HCT116 (cell line): ENCODE measurements at regions not wholly inside any gene's neighbourhood (a gene's known extent, or its start where the extent isn't known, plus 50 kb on each side); places are given as distances from the start of the nearest gene placed in this dataset.

ENCODE experiments used
- ATAC-seq: fragments of 200-7000 bp; cut with Tn5 transposase; 2 replicates; pipeline ENCODE4 v1.9.1; 2020; ENCODE audit warnings: mild to moderate bottlenecking, moderate library complexity
- BruUV-seq: library from RNA; stranded (reverse); fragments of 400-500 nt; replicated peaks from 2 replicates; lab custom pipeline; 2021; lab: Mats Ljungman, UMichigan
- CTCF ChIA-PET: fragments of 300-600 bp; sonication (Branson Sonifier 250); formaldehyde crosslinking; loops from one replicate; lab custom pipeline; 2021; ENCODE audit warnings: antibody characterized with exemption; lab: Charles Lee
- POLR2A ChIA-PET: fragments of 300-600, 350-600 bp; sonication (Branson Sonifier 250); formaldehyde crosslinking; loops from one replicate; lab custom pipeline; 2021; ENCODE audit warnings: antibody characterized with exemption; lab: Charles Lee
- RAD21 ChIA-PET, 2 experiments: fragments of 300-600 bp; sonication (Branson Sonifier 250); formaldehyde crosslinking; loops; one replicate each; lab custom pipeline; 2023; ENCODE audit warnings: low total read pairs in 2 of 2; ENCODE audit not compliant: uncharacterized antibody in 2 of 2, unreplicated experiment in 2 of 2, low non-redundant PET in 1 of 2; lab: Charles Lee
- DNase-seq: peaks from one replicate; pipeline ENCODE4 v3.0.0-alpha.2; 2010; ENCODE audit warnings: low read depth, low spot score
- H2AFZ ChIP-seq: fragments of 200-600 bp; shearing (Covaris generic), sonication (generic); 2 replicates; pipeline ENCODE4 v1.6.1; 2017; ENCODE audit warnings: low read depth, mixed run types, mixed read lengths, antibody characterized with exemption, low read length; ENCODE audit not compliant: poor library complexity, severe bottlenecking
- H3K27ac ChIP-seq: 2 replicates; pipeline ENCODE4 v1.5.1; 2012; ENCODE audit warnings: low read depth, low read length
- H3K27me3 ChIP-seq: fragments of 200-600 bp; sonication (generic); 2 replicates; pipeline ENCODE4 v1.6.1; 2016; ENCODE audit warnings: mixed run types, low read length, mixed read lengths; ENCODE audit not compliant: insufficient read depth
- H3K36me3 ChIP-seq, 2 experiments: fragments of 200-500 bp in 1 of 2; fragments of 200-600 bp in 1 of 2; sonication (Bioruptor generic) in 1 of 2; sonication (generic) in 1 of 2; 2 replicates each; pipeline versions ENCODE4 v1.5.1 to v1.6.1; 2014 to 2016; ENCODE audit warnings: low read length in 2 of 2, inconsistent platforms in 1 of 2, mixed read lengths in 1 of 2, mixed run types in 1 of 2; ENCODE audit not compliant: insufficient read depth in 2 of 2, control insufficient read depth in 1 of 2
- H3K4me1 ChIP-seq, 2 experiments: fragments of 200-600 bp in 1 of 2; sonication (generic) in 1 of 2; 2 replicates each; pipeline versions ENCODE4 v1.5.1 to v1.6.1; 2012 to 2017; ENCODE audit warnings: low read length in 2 of 2, inconsistent platforms in 1 of 2, mild to moderate bottlenecking in 1 of 2, mixed read lengths in 1 of 2, mixed run types in 1 of 2, moderate library complexity in 1 of 2; ENCODE audit not compliant: insufficient read depth in 2 of 2, control insufficient read depth in 1 of 2
- H3K4me2 ChIP-seq: fragments of 200-600 bp; sonication (generic); 2 replicates; pipeline ENCODE4 v1.6.1; 2017; ENCODE audit warnings: mixed run types, low read length, mixed read lengths
- H3K4me3 ChIP-seq, 2 experiments: fragments of 200-600 bp in 1 of 2; sonication (generic) in 1 of 2; replicated peaks in 1 of 2; 2 replicates each; pipeline ENCODE4 v1.5.1; 2011 to 2016; ENCODE audit warnings: low read length in 2 of 2, control low read depth in 1 of 2, low read depth in 1 of 2, mild to moderate bottlenecking in 1 of 2, mixed read lengths in 1 of 2, mixed run types in 1 of 2
- H3K79me2 ChIP-seq: fragments of 200-600 bp; sonication (generic); 2 replicates; pipeline ENCODE4 v1.6.1; 2017; ENCODE audit warnings: mild to moderate bottlenecking, mixed run types, low read length, moderate library complexity, mixed read lengths; ENCODE audit not compliant: insufficient read depth
- H3K9ac ChIP-seq: fragments of 200-600 bp; sonication (generic); 2 replicates; pipeline ENCODE4 v1.6.1; 2016; ENCODE audit warnings: low read length, mixed read lengths
- H3K9me2 ChIP-seq: fragments of 200-600 bp; sonication (generic), shearing (Covaris generic); 2 replicates; pipeline ENCODE4 v1.6.1; 2017; ENCODE audit warnings: mixed run types, mild to moderate bottlenecking, moderate library complexity; ENCODE audit not compliant: insufficient read depth
- H3K9me3 ChIP-seq, 2 experiments: fragments of 200-500 bp in 1 of 2; fragments of 200-600 bp in 1 of 2; sonication (Bioruptor generic) in 1 of 2; sonication (generic) in 1 of 2; 2 replicates each; pipeline ENCODE4 v1.6.1; 2014 to 2017; ENCODE audit warnings: low read length in 2 of 2, mixed read lengths in 2 of 2, inconsistent platforms in 1 of 2, low read depth in 1 of 2, mild to moderate bottlenecking in 1 of 2, mixed run types in 1 of 2, moderate library complexity in 1 of 2; ENCODE audit not compliant: control insufficient read depth in 1 of 2, insufficient read depth in 1 of 2
- H4K20me1 ChIP-seq: fragments of 200-600 bp; sonication (generic), shearing (Covaris generic); 2 replicates; pipeline ENCODE4 v1.6.1; 2017; ENCODE audit warnings: mixed run types, mild to moderate bottlenecking, moderate library complexity; ENCODE audit not compliant: insufficient read depth
- CBX3 ChIP-seq: IDR thresholded peaks from 2 replicates; pipeline ENCODE4 v1.6.1; 2012; ENCODE audit warnings: low read depth
- CEBPB ChIP-seq: IDR thresholded peaks from 2 replicates; pipeline ENCODE4 v1.6.1; 2012; ENCODE audit warnings: low read depth
- EZH2 ChIP-seq: fragments of 200-600 bp; sonication (generic); IDR thresholded peaks from 2 replicates; pipeline ENCODE4 v1.6.1; 2017; ENCODE audit warnings: antibody characterized with exemption, mixed run types
- EZH2phosphoT487 ChIP-seq: fragments of 200-600 bp; IDR thresholded peaks from 2 replicates; pipeline ENCODE4 v1.6.1; 2018; ENCODE audit warnings: antibody characterized with exemption, borderline replicate concordance
- FOSL1 ChIP-seq: IDR thresholded peaks from 2 replicates; pipeline ENCODE4 v1.6.1; 2012; ENCODE audit warnings: low read depth
- JUND ChIP-seq: IDR thresholded peaks from 2 replicates; pipeline ENCODE4 v1.6.1; 2012
- POLR2AphosphoS5 ChIP-seq: IDR thresholded peaks from 2 replicates; pipeline ENCODE4 v1.6.1; 2011; ENCODE audit warnings: mild to moderate bottlenecking, low read depth, low read length, moderate library complexity
- RAD21 ChIP-seq: IDR thresholded peaks from 2 replicates; pipeline ENCODE4 v1.6.1; 2012; ENCODE audit warnings: low read depth, mild to moderate bottlenecking
- SIN3A ChIP-seq: IDR thresholded peaks from 2 replicates; pipeline ENCODE4 v1.6.1; 2012; ENCODE audit warnings: low read depth
- SP1 ChIP-seq: IDR thresholded peaks from 2 replicates; pipeline ENCODE4 v1.6.1; 2012; ENCODE audit warnings: low read depth
- TCF7L2 ChIP-seq: IDR thresholded peaks from 2 replicates; pipeline ENCODE4 v1.7.0; 2011; ENCODE audit warnings: borderline replicate concordance, inconsistent platforms; ENCODE audit not compliant: insufficient read depth, insufficient read length; ENCODE audit errors: extremely low read depth
- ZFX ChIP-seq: fragments of 450-650 bp; IDR thresholded peaks from 2 replicates; pipeline ENCODE4 v1.6.1; 2017
- ZNF274 ChIP-seq: fragments of 200-500 bp; sonication (Bioruptor generic); IDR thresholded peaks from 2 replicates; pipeline ENCODE4 v1.6.1; 2014; ENCODE audit warnings: mild to moderate bottlenecking, low read depth, low read length, inconsistent platforms
- intact Hi-C: fragments of 100-400 bp; cut with micrococcal nuclease; formaldehyde crosslinking; loops from 2 replicates; pipeline ENCODE4 v1.10.0; 2022
- TF ChIP-seq, protein P1 (sequence below): IDR thresholded peaks from 2 replicates; pipeline ENCODE4 v1.6.1; 2011; ENCODE audit warnings: mild to moderate bottlenecking, low read length, moderate library complexity; ENCODE audit not compliant: insufficient replicate concordance; ENCODE audit errors: extremely low read depth
- TF ChIP-seq, protein P2 (sequence below): IDR thresholded peaks from 2 replicates; pipeline ENCODE4 v1.6.1; 2012; ENCODE audit warnings: low read depth
- TF ChIP-seq, protein P3 (sequence below): IDR thresholded peaks from 2 replicates; pipeline ENCODE4 v1.6.1; 2012

DNA sequence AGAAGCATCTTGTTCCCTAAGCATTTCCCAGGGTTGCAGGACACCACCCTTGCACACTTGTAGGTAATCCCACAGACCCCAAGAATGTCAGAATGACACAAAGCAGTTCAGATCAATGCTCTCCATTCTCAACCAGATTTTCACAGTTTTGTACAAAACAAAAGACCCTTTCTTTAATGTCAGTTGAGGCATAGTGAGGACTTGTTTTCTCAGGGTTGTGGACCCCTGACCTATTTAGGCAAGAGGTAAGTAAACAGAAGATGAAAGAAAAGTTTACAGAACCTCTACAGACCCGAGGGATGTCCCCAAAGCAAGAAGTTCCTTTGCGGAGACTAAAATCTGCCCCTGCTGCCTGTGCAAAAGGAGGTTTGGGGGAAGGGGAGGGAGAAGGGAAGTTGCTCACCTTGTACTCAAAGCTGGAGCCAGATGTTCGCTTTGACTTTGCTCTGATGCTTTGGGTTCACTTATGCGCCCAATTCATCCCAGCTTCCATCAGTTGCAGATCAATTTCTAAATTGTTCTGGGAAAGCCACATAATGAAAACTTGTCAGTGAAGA, 635.4 kb downstream of the EPHA4 start:
- ChIA-PET CTCF (no interaction called here), RAD21 (no interaction called here)
- no TSS peak for BruUV-seq
- Histone ChIP-seq H3K9me2 (no peaks in the 10 kb centered on the region), H3K4me1 (no peaks in the 10 kb centered on the region), H3K79me2 (no peaks in the 10 kb centered on the region), H4K20me1 (no peaks in the 10 kb centered on the region)
- intact Hi-C loops, result no loop called here
- ATAC-seq, result no peak
- TF ChIP-seq CEBPB (no peak), ZNF274 (no peak), ZFX (no peak), EZH2 (no peak), RAD21 (no peak), FOSL1 (no peak), CBX3 (no peak), SP1 (no peak), EZH2phosphoT487 (no peak), TCF7L2 (no peak), SIN3A (no peak), POLR2AphosphoS5 (no peak), JUND (no peak)
- TF ChIP-seq, protein P1, sequence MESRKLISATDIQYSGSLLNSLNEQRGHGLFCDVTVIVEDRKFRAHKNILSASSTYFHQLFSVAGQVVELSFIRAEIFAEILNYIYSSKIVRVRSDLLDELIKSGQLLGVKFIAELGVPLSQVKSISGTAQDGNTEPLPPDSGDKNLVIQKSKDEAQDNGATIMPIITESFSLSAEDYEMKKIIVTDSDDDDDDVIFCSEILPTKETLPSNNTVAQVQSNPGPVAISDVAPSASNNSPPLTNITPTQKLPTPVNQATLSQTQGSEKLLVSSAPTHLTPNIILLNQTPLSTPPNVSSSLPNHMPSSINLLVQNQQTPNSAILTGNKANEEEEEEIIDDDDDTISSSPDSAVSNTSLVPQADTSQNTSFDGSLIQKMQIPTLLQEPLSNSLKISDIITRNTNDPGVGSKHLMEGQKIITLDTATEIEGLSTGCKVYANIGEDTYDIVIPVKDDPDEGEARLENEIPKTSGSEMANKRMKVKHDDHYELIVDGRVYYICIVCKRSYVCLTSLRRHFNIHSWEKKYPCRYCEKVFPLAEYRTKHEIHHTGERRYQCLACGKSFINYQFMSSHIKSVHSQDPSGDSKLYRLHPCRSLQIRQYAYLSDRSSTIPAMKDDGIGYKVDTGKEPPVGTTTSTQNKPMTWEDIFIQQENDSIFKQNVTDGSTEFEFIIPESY, result no peak
- TF ChIP-seq, protein P2, sequence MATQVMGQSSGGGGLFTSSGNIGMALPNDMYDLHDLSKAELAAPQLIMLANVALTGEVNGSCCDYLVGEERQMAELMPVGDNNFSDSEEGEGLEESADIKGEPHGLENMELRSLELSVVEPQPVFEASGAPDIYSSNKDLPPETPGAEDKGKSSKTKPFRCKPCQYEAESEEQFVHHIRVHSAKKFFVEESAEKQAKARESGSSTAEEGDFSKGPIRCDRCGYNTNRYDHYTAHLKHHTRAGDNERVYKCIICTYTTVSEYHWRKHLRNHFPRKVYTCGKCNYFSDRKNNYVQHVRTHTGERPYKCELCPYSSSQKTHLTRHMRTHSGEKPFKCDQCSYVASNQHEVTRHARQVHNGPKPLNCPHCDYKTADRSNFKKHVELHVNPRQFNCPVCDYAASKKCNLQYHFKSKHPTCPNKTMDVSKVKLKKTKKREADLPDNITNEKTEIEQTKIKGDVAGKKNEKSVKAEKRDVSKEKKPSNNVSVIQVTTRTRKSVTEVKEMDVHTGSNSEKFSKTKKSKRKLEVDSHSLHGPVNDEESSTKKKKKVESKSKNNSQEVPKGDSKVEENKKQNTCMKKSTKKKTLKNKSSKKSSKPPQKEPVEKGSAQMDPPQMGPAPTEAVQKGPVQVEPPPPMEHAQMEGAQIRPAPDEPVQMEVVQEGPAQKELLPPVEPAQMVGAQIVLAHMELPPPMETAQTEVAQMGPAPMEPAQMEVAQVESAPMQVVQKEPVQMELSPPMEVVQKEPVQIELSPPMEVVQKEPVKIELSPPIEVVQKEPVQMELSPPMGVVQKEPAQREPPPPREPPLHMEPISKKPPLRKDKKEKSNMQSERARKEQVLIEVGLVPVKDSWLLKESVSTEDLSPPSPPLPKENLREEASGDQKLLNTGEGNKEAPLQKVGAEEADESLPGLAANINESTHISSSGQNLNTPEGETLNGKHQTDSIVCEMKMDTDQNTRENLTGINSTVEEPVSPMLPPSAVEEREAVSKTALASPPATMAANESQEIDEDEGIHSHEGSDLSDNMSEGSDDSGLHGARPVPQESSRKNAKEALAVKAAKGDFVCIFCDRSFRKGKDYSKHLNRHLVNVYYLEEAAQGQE, result no peak
- TF ChIP-seq, protein P3, sequence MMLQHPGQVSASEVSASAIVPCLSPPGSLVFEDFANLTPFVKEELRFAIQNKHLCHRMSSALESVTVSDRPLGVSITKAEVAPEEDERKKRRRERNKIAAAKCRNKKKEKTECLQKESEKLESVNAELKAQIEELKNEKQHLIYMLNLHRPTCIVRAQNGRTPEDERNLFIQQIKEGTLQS, result no peak
- TF ChIP-seq, all 23 proteins: peak for 0
- no peak overlapping the region for H3K4me3 ChIP-seq
- POLR2A ChIA-PET, result no interaction called here
- no peak overlapping the region for H3K4me2 ChIP-seq
- H3K9me3 ChIP-seq, result no peaks in the 10 kb centered on the region
- no peaks in the 10 kb centered on the region for H3K36me3 ChIP-seq
- H2AFZ ChIP-seq, result no peak overlapping the region
- DNase-seq, result no peak
- H3K9ac ChIP-seq, result no peak overlapping the region
- no peak overlapping the region for H3K27ac ChIP-seq
- 0 out of 2 replicates have a peak, but pooled peaks cover 6% of the 10 kb centered on the region for H3K27me3 ChIP-seq
